ENCODE measurements at regions not wholly inside any gene's neighbourhood (a gene's known extent, or its start where the extent isn't known, plus 50 kb on each side); places are given as distances from the start of the nearest gene placed in this dataset.

DNA sequence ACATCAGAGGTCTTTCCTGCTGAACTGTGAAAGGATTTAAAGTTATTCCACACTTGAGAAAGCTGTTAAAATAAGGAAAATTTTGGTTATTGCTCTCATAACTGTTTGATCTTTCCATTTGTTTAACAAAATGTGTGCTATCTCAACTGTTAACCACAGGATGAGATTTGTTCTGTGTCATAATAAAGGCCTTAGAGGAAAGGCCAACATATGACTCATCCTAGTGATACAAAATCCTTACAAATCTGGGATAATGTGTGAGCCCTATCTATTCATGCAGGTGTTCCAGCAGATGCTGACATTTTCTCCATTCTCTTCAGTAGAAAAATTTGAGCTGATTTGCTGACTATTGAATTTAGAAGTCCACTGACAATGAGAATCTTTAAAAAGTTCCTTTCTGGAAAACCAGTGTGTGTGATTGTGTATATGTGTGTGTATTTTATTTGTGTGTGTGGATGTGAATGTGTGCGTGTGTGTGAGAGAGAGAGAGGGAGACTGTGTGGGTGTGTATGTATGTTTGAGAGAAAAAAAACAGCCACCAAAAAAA is 1111.9 kb upstream of the GYPC start:
- H3K27ac ChIP-seq: no peak overlapping the region
- H3K4me1 ChIP-seq: no peaks in the 10 kb centered on the region
- H3K9me3 ChIP-seq: no peaks in the 10 kb centered on the region
- H3K27me3 ChIP-seq: no peaks in the 10 kb centered on the region
- WGBS, 2 donors: 81 to 86% methylated on average over 1 of the region's 1 CpG
- intact Hi-C loops (cut with DNase I; ENCODE audit: low total_unique reads): no loop called here
- DNase-seq: no peak
- H3K36me3 ChIP-seq (ENCODE audit: low read depth, missing control alignments): no peaks in the 10 kb centered on the region
- TF ChIP-seq POLR2A (IDR thresholded peaks at IDR 0.05): no peak
- no peak for TF ChIP-seq CTCF (IDR thresholded peaks at IDR 0.05)
- H3K4me3 ChIP-seq: no peak overlapping the region

- Histone ChIP-seq H3K36me3 (ENCODE audit: low read depth, missing control alignments) (no peaks in the 10 kb centered on the region), H3K4me3 (no peak overlapping the region), H3K27ac (no peak overlapping the region), H3K4me1 (no peaks in the 10 kb centered on the region), H3K27me3 (no peaks in the 10 kb centered on the region), H3K9me3 (no peaks in the 10 kb centered on the region)
- no peak for TF ChIP-seq CTCF (IDR thresholded peaks at IDR 0.05)
- TF ChIP-seq POLR2A (IDR thresholded peaks at IDR 0.05): no peak
- no peak for DNase-seq
- intact Hi-C loops (cut with DNase I; ENCODE audit: low total_unique reads): no loop called here
- WGBS, 2 donors: 94 to 98% methylated on average over 1 of the region's 1 CpG
Observed at GRCh38 chr2:125553768-125554167, 1102.2 kb upstream of the GYPC start.

DNA sequence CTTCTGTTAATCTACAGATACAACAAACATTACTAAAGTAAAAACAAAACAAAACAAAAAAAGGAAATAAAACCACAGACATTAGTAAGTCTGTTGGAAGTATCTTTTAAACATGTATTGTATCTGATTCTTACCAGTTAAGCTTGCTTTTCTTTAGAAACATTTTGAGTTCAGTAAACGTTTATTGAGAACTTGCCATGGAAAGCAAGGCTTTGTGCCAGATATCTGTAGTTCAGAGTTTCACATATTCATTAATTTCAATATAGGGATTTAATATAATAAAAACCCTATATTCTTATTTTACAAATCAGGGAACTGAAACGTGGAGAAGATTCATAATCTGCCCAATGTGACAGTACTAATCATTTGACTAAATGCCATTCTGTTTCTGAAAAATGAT is 1101.0 kb upstream of the GYPC start:
- H3K4me3 ChIP-seq: no peak overlapping the region
- TF ChIP-seq CTCF (IDR thresholded peaks at IDR 0.05) (no peak), POLR2A (IDR thresholded peaks at IDR 0.05) (no peak)
- no peaks in the 10 kb centered on the region for H3K4me1 ChIP-seq
- H3K27me3 ChIP-seq: no peaks in the 10 kb centered on the region
- no peak for DNase-seq
- no peak overlapping the region for H3K27ac ChIP-seq
- H3K9me3 ChIP-seq: no peaks in the 10 kb centered on the region
- 46 to 47% methylated on average over 2 of the region's 2 CpGs for WGBS, 2 donors
- intact Hi-C loops (cut with DNase I; ENCODE audit: low total_unique reads): no loop called here
- no peaks in the 10 kb centered on the region for H3K36me3 ChIP-seq (ENCODE audit: low read depth, missing control alignments)

DNA sequence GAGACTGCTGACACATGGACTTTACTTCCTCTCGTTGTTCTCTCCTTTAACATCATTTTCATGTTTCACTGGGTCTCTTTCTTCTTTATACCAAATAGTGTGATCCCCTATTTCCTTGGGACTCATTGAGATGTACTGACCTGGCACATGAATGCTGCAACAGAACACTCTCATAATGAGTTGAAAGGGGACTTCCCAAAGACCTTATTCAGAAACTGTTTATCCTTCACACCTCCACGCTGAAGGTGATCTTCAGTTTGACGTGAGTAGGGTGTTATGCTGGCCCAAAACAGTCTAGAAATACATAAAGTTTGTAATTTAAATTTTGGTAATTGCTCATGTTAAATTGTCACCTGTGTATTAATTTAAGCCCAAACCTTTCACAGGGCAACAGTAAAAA is 1096.8 kb upstream of the GYPC start:
- intact Hi-C loops (cut with DNase I; ENCODE audit: low total_unique reads): no loop called here
- 81% methylated on average over 3 of the region's 3 CpGs for WGBS, 2 donors
- no peaks in the 10 kb centered on the region for H3K27me3 ChIP-seq
- H3K4me3 ChIP-seq: no peak overlapping the region
- H3K4me1 ChIP-seq: no peaks in the 10 kb centered on the region
- no peaks in the 10 kb centered on the region for H3K36me3 ChIP-seq (ENCODE audit: low read depth, missing control alignments)
- DNase-seq: no peak
- no peaks in the 10 kb centered on the region for H3K9me3 ChIP-seq
- TF ChIP-seq POLR2A (IDR thresholded peaks at IDR 0.05) (no peak), CTCF (IDR thresholded peaks at IDR 0.05) (no peak)
- H3K27ac ChIP-seq: no peak overlapping the region

- no peaks in the 10 kb centered on the region for H3K9me3 ChIP-seq
- H3K36me3 ChIP-seq (ENCODE audit: low read depth, missing control alignments): no peaks in the 10 kb centered on the region
- DNase-seq: no peak
- WGBS, 2 donors: 39 to 92% methylated on average over 1 of the region's 1 CpG
- H3K27me3 ChIP-seq: no peaks in the 10 kb centered on the region
- no peak overlapping the region for H3K4me3 ChIP-seq
- TF ChIP-seq POLR2A (IDR thresholded peaks at IDR 0.05): no peak
- no peak for TF ChIP-seq CTCF (IDR thresholded peaks at IDR 0.05)
- intact Hi-C loops (cut with DNase I; ENCODE audit: low total_unique reads): no loop called here
- no peaks in the 10 kb centered on the region for H3K4me1 ChIP-seq
- no peak overlapping the region for H3K27ac ChIP-seq
Observed at GRCh38 chr2:125560855-125561254, 1095.1 kb upstream of the GYPC start.
